GM18861 (cell line): ENCODE measurements at regions not wholly inside any gene's neighbourhood (a gene's known extent, or its start where the extent isn't known, plus 50 kb on each side); places are given as distances from the start of the nearest gene placed in this dataset.

Experiments
- ATAC-seq: cut with Tn5 transposase; IDR thresholded peaks from one replicate; pipeline ENCODE4 v1.9.1; 2021; ENCODE audit not compliant: unreplicated experiment

GRCh38 chr18:72194072-72194471, 350.1 kb downstream of the CBLN2 start:
- no peak for ATAC-seq

GRCh38 chr18:72187956-72188355, 356.2 kb downstream of the CBLN2 start:
- ATAC-seq, result no peak

GRCh38 chr18:72181241-72181764, 362.8 kb downstream of the CBLN2 start:
- ATAC-seq, result peak; percentile 78

GRCh38 chr18:72180689-72181088, 363.5 kb downstream of the CBLN2 start:
- ATAC-seq, result peak; percentile 9

- ATAC-seq, result no peak
These were observed 369.0 kb downstream of the CBLN2 start for GRCh38 chr18:72174972-72175649.

GRCh38 chr18:72171596-72171995, 372.5 kb downstream of the CBLN2 start:
- ATAC-seq, result no peak

GRCh38 chr18:72161691-72162090, 382.5 kb downstream of the CBLN2 start:
- no peak for ATAC-seq

- ATAC-seq, result no peak
These were observed 383.4 kb downstream of the CBLN2 start for GRCh38 chr18:72160510-72161445.

- no peak for ATAC-seq
These were observed 388.8 kb downstream of the CBLN2 start for GRCh38 chr18:72155327-72155726.

- no peak for ATAC-seq
These were observed 389.2 kb downstream of the CBLN2 start for GRCh38 chr18:72154926-72155325.

- ATAC-seq, result no peak
These were observed 391.2 kb downstream of the CBLN2 start for GRCh38 chr18:72152935-72153334.

- no peak for ATAC-seq
These were observed 396.3 kb downstream of the CBLN2 start for GRCh38 chr18:72147830-72148229.

GRCh38 chr18:72140007-72140406, 404.1 kb downstream of the CBLN2 start:
- no peak for ATAC-seq

GRCh38 chr18:72128649-72129048, 415.5 kb downstream of the CBLN2 start:
- ATAC-seq, result no peak

- ATAC-seq, result no peak
These were observed 422.0 kb downstream of the CBLN2 start for GRCh38 chr18:72122103-72122502.

- no peak for ATAC-seq
These were observed 425.1 kb downstream of the CBLN2 start for GRCh38 chr18:72119082-72119481.

- no peak for ATAC-seq
These were observed 429.1 kb downstream of the CBLN2 start for GRCh38 chr18:72114801-72115594.

GRCh38 chr18:72107647-72108383, 436.3 kb downstream of the CBLN2 start:
- ATAC-seq, result no peak

GRCh38 chr18:72104851-72105250, 439.3 kb downstream of the CBLN2 start:
- no peak for ATAC-seq

GRCh38 chr18:72102412-72102811, 441.7 kb downstream of the CBLN2 start:
- ATAC-seq, result no peak
